Pancreas (tissue), 10 donors: ENCODE measurements at regions not wholly inside any gene's neighbourhood (a gene's known extent, or its start where the extent isn't known, plus 50 kb on each side); places are given as distances from the start of the nearest gene placed in this dataset.

Experiments used
- ATAC-seq, 4 donors: fragments of 200-7000 bp; cut with Tn5 transposase; one replicate each; pipeline versions ENCODE4 v1.8.0 to v1.9.1; 2020; ENCODE audit warnings: mild to moderate bottlenecking in 4 of 4, moderate library complexity in 4 of 4
- DNase-seq, 6 donors: peaks; one replicate each; pipeline ENCODE4 v3.0.0-alpha.2; 2020
- FAIRE-seq: peaks from 2 replicates; lab custom pipeline; 2012; peaks lifted over from hg19 to GRCh38; lab: Jason Lieb, UNC
- H3K27ac ChIP-seq, 4 donors: fragments of 200-600 bp; sonication (generic); 1 replicate in 3 of 4; 2 replicates in 1 of 4; pipeline versions ENCODE4 v1.5.0 to v1.8.0; 2020
- H3K27me3 ChIP-seq, 4 donors: fragments of 200-600 bp; one replicate each; pipeline ENCODE4 v1.8.0; 2021
- H3K36me3 ChIP-seq, 3 donors: fragments of 200-600 bp; sonication (generic) in 1 of 3; one replicate each; pipeline versions ENCODE4 v1.5.0 to v1.8.0; 2020 to 2021
- H3K4me1 ChIP-seq, 3 donors: fragments of 200-600 bp; one replicate each; pipeline ENCODE4 v1.8.0; 2021
- H3K4me3 ChIP-seq, 4 donors: fragments of 200-600 bp; sonication (generic) in 2 of 4; one replicate each; pipeline versions ENCODE4 v1.5.0 to v1.8.0; 2020 to 2021
- H3K9me3 ChIP-seq, 4 donors: fragments of 200-600 bp; one replicate each; pipeline ENCODE4 v1.8.0; 2021
- WGBS, 2 donors: extraction: QIAGEN DNeasy Blood & Tissue Kit; methylation state at CpG; one replicate each; pipeline ENCODE4 v1.1.7; 2013; 5-methylcytosine and 5-hydroxymethylcytosine counted together
- intact Hi-C, 3 donors: fragments of 100-400 bp; cut with DNase I; formaldehyde crosslinking; loops; one replicate each; pipeline versions ENCODE4 v1.11.1 to v1.14.2; 2022
- TF ChIP-seq, protein P1 (sequence below), 4 donors: fragments of 200-600 bp; sonication (generic) in 3 of 4; IDR thresholded peaks; one replicate each; pipeline versions ENCODE4 v1.5.0 to v1.8.0; 2021; ENCODE audit warnings: antibody characterized with exemption in 4 of 4
- donor health status: healthy with polysubstance abuse.
- donor health status: DM: no; HTN: no; CAD: no; lungs with moderate emphysema.
- donor health status: DM: no; HTN: no; CAD: no.
- donor health status: control.
- donor health status: control.
- donor health status: Bipolar disorder and iron deficiency.
- donor health status: DM: yes; HTN: yes; CAD: no.
- donor health status: DM: no; HTN: no; CAD: no.
- donor health status: DM: no; HTN: no; CAD: no.
- donor health status: DM: yes; HTN: yes; CAD: no.

- WGBS, 2 donors = 44 to 47% methylated on average over 13 of the region's 13 CpGs
- Histone ChIP-seq H3K36me3 (no peaks in the 10 kb centered on the region), H3K4me3 (no peak overlapping the region), H3K4me1 (no peaks in the 10 kb centered on the region), H3K27ac (no peak overlapping the region), H3K9me3 (no peaks in the 10 kb centered on the region), H3K27me3 (no peaks in the 10 kb centered on the region)
- TF ChIP-seq, protein P1, sequence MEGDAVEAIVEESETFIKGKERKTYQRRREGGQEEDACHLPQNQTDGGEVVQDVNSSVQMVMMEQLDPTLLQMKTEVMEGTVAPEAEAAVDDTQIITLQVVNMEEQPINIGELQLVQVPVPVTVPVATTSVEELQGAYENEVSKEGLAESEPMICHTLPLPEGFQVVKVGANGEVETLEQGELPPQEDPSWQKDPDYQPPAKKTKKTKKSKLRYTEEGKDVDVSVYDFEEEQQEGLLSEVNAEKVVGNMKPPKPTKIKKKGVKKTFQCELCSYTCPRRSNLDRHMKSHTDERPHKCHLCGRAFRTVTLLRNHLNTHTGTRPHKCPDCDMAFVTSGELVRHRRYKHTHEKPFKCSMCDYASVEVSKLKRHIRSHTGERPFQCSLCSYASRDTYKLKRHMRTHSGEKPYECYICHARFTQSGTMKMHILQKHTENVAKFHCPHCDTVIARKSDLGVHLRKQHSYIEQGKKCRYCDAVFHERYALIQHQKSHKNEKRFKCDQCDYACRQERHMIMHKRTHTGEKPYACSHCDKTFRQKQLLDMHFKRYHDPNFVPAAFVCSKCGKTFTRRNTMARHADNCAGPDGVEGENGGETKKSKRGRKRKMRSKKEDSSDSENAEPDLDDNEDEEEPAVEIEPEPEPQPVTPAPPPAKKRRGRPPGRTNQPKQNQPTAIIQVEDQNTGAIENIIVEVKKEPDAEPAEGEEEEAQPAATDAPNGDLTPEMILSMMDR (IDR thresholded peaks at IDR 0.05) = no peak
- intact Hi-C loops = no loop called here
- FAIRE-seq = no peak
- ATAC-seq = no peak
- no peak for DNase-seq
Observed at GRCh38 chr17:72236980-72237633, 116.3 kb downstream of the SOX9 start.

- intact Hi-C loops = no loop called here
- ATAC-seq = no peak
- no peaks in the 10 kb centered on the region for H3K9me3 ChIP-seq
- FAIRE-seq = no peak
- TF ChIP-seq, protein P1 (IDR thresholded peaks at IDR 0.05) = no peak
- no peak overlapping the region for H3K27ac ChIP-seq
- no peaks in the 10 kb centered on the region for H3K27me3 ChIP-seq
- no peak for DNase-seq
- H3K4me1 ChIP-seq = no peaks in the 10 kb centered on the region
- WGBS, 2 donors = 77 to 86% methylated on average over 10 of the region's 10 CpGs
- no peak overlapping the region for H3K4me3 ChIP-seq
- H3K36me3 ChIP-seq = no peaks in the 10 kb centered on the region
Observed at GRCh38 chr17:72238157-72238673, 117.4 kb downstream of the SOX9 start.

- Histone ChIP-seq H3K36me3 (no peaks in the 10 kb centered on the region), H3K9me3 (no peaks in the 10 kb centered on the region), H3K4me3 (no peak overlapping the region), H3K27me3 (no peaks in the 10 kb centered on the region), H3K27ac (no peak overlapping the region), H3K4me1 (no peaks in the 10 kb centered on the region)
- DNase-seq (no peak), ATAC-seq (no peak), FAIRE-seq (no peak)
- WGBS, 2 donors = 92% methylated on average over 5 of the region's 5 CpGs
- TF ChIP-seq, protein P1 (IDR thresholded peaks at IDR 0.05) = no peak
- intact Hi-C loops = no loop called here
Observed at GRCh38 chr17:72239548-72239947, 118.7 kb downstream of the SOX9 start.

DNA sequence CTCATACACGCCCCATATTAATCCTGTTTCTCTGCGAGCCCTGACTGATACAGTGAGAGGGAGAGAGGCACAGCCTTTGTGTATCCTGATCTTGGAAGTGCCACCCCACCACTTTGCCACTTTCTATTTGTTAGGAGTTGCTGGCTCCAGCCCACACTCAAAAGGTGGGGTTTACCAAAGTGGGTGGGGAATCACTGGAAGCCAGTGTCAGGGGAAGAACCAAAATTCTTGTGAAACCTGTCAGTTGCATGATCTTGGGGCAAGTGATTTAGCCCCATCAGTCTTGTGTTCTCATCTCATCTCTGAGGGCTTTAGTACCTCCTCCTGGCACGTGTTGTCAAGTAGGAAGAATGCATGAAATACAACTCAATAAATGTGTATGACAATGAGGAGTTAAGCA, 119.5 kb downstream of the SOX9 start:
- no peak for ATAC-seq
- Histone ChIP-seq H3K4me1 (no peaks in the 10 kb centered on the region), H3K9me3 (no peaks in the 10 kb centered on the region), H3K27me3 (no peaks in the 10 kb centered on the region), H3K4me3 (no peak overlapping the region), H3K36me3 (no peaks in the 10 kb centered on the region), H3K27ac (no peak overlapping the region)
- FAIRE-seq = no peak
- intact Hi-C loops = no loop called here
- no peak for DNase-seq
- TF ChIP-seq, protein P1 (IDR thresholded peaks at IDR 0.05) = no peak
- 72 to 84% methylated on average over 3 of the region's 3 CpGs for WGBS, 2 donors

DNA sequence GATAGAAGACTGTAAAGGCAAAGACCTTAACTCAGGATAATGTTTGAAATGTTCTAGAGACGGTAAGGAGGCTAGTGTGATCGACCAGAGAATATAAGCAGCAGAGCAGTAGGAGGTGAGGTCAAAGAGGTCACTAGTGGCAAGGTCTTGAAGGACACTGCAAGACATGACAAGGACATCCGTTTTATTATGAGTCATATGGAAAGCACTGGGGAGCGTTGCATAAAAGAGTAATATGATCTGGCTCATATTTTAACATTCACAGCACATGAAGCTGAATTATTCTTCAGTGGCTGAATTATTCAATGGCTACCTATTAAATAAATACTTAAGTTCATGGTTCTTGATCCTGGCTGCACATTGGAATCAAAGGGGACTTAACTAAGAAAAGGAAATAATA, 123.7 kb downstream of the SOX9 start:
- Histone ChIP-seq H3K4me1 (no peaks in the 10 kb centered on the region), H3K36me3 (no peaks in the 10 kb centered on the region), H3K4me3 (no peak overlapping the region), H3K27me3 (no peaks in the 10 kb centered on the region), H3K27ac (no peak overlapping the region), H3K9me3 (no peaks in the 10 kb centered on the region)
- FAIRE-seq (no peak), ATAC-seq (no peak), DNase-seq (no peak)
- 88 to 92% methylated on average over 4 of the region's 4 CpGs for WGBS, 2 donors
- TF ChIP-seq, protein P1 (IDR thresholded peaks at IDR 0.05) = no peak
- intact Hi-C loops = no loop called here
